ENCODE measurements at regions not wholly inside any gene's neighbourhood (a gene's known extent, or its start where the extent isn't known, plus 50 kb on each side); places are given as distances from the start of the nearest gene placed in this dataset.
A peak's percentile ranks its signal among the peaks of the same experiment; 100 is the strongest.

DNA sequence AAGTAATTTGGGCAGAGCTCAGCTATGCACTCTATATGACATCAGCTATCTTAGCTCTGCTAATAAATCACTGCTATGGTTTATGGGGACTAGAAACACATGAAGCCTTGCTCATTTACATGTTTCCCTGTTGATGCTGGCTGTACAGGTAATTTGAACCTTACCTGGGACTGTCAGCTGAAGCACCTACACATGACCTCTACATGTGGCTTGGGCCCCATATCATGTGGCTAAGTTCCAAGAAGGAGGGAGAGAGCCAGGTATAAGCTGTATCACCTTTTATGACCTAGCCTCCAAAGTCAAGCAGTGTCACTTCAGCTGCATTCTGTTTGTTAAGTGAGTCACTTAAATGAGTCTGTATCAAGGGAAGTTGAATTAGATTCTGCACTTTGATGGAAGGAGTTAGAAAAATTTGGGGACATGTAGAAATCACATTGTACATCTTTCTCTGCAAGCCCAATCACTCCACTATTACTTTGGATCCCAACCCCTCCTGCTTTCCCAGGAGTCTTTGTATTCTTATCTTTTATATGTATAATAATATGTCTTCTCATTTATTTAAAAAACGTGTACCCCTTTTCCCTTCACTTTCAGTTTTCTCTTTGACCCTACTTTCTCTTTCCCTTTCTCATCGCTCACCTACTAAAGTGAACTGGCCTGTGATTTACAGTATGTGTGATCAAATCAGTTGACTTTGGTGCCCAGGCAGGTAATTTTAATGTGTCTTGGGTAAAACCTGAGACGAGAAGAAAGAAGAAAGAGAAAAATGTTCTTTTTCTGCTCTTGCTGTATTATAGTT, 53.4 kb upstream of the PRKACB start:
- no peak for DNase-seq (ENCODE audit: low read depth)

DNA sequence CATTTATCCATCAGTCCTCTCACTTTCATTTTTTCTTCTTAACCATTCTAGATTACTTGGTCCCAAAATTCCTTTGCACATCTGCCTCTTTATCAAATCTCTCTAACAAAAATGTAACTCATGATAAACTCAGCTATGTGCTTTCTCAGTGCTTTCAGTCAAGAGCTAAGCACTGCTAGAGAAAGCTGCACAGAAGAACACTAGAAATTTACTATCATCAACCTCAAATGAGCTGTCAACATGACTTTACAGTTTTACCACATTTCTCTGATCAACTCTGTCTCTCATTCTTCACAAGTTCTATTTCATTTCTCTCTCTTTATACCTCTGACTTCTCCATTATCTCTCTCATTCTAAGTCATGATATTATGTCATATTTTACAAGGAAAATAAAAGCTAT, 54.2 kb upstream of the PRKACB start:
- peak; percentile 29 for DNase-seq (ENCODE audit: low read depth)

DNA sequence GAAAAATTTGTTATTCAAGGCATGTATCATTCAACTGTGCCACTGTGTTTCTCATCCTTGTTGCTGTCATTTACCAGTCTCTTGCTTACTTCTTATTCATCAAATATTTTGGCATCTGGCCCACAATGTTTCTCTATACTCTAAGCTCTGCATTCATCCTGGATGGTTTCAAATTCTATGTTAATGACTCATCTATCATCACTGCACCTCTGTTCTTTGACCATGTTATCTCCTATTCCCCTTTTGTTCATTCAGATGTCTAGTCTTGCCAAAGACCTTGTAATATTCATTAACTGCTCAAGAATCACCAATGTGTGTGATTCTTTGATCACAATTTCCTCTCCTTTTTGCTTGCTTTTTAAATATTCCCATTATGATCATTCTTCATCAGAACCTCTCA, 54.6 kb upstream of the PRKACB start:
- peak; percentile 88 for DNase-seq (ENCODE audit: low read depth)

DNA sequence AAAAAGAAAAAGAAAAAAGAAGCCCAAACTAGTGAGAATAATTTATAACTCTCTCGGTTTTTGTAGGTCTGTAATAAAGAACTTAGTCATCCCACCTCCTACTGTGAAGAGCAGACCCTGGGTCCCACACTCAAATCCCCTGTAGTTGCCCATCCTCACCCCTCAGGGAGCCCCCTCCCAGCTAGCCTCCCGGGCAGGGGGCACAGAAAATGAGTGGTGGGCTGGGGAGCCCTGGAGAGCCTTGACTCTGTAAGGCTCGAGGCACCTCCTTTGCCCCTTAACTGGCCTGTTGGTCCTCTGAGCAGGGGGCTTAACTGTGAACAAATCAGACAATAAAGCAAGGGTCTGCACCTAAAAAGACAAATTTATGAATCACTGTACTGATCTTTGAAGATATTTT, 57.5 kb upstream of the PRKACB start:
- no peak for DNase-seq (ENCODE audit: low read depth)

DNA sequence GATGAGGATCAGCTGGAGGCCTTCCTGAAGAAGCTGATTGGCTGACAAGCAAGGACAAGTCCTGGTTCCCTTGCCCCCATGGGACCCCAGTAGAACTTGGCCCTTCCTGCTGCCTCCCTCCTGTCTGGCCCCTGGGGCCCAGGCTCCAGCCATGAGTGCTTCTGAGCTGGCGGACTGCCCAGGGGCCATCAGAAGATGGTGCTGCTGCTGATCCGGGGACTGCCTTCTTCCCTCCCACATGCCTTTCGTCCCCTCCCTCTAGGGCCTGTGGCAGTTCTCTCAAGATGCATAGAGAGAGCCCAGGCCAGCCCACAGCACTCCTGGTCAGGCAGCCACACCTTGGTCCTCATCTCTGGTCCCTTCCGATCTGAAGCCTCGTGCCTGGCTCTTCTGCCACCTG, 57.9 kb upstream of the PRKACB start:
- DNase-seq (ENCODE audit: low read depth), result no peak

DNA sequence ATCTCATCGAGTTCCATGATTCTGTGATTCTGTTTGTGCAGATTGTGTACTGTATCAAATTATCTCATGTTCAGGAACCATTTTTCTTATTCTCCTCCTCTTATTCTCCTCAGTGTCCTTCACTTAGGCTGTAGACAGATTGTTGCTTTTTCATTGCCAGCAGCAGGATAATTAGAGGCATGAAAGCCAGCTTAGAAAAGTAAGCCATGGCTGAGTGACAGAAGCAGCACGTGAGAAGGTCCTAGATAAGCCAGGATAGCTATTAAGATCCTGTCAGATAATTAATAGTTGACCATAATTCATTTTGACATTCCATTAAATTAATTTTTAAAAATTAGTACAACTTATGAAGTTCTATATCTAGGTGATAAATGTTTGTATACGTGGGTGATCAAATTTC, 60.8 kb upstream of the PRKACB start:
- peak; percentile 27 for DNase-seq (ENCODE audit: low read depth)

DNA sequence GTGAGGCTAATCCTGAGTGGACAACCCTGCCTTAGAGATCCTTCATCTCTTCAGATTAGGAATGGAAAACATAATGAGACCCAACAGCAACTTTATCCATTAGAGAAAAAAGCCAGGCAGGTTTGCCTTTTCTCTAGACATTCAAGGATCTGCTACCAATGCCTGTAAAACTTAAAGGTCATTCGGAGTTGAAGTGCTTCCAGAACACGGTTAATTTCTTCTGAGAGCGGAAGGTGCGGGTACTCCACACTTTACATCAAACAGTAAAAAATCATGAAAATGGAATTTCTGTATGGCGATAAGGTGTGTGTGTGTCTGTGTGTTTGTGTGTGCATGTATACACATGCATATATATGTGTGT, 65.2 kb upstream of the PRKACB start:
- DNase-seq (ENCODE audit: low read depth), result no peak

DNA sequence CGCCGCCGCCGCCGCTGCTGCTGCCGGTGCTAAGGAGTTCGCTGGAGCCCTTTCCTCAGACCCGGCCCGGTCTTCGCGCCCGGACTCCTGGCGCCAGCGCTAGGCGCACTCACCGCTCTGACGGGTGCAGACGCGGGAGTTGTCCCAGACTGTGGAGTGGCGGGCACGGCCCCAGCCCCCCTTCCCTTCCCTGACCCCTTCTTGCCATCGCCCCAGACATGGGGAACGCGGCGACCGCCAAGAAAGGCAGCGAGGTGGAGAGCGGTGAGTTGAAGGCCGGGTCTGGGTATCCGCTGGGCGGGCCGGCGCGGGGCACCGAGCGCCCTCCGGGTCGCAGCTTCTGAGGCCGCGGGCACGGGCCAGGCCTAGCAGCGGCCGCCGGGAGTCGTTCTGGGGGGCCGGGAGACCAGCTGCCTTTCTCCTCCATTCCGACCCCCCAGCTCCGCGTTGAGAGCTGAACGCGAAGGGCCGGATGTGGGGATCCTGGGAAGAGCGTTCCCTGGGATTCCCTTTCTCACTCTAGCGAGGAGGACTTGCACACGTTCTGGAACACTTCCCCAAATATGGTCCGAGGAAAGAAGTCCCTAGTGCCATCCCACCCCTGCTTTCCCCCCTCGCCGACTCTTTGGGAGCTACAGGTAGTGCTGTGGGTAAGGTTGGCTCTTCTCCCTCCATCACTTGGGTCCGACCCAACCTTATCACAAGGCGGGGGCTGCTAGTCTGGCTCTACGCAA, 65.8 kb upstream of the PRKACB start:
- peak; percentile 24 for DNase-seq (ENCODE audit: low read depth)

DNA sequence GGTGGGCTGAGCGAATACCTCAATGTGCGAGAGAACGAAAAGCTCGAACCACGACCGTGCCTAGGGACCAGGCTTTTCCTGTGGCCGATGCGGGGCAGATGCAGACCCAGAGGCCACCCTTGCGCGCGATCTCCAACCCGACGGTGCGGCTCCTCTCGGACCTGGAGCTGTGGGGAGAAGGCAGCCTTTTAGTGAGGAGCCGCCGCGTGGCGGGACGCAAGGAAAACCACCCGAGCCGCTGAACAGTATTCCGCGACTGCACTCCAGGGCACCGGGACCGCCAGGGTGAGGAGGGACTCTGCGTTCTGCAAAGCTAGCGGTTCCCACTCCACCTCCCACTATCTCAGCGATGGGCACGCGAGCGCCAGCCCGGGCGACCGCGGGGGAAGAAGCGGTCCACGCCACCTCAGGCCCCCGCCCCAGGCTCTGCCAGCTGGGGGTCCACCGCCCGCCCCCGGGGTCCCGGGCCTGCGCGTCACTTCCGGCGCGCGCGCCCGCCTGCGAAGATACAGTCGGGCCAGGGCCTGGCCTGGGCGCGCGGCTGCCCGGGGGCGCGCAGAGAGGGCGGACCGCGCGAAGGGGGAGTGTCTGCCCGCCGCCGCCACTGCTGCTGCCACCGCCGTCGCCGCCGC, 66.5 kb upstream of the PRKACB start:
- peak; percentile 67 for DNase-seq (ENCODE audit: low read depth)

DNA sequence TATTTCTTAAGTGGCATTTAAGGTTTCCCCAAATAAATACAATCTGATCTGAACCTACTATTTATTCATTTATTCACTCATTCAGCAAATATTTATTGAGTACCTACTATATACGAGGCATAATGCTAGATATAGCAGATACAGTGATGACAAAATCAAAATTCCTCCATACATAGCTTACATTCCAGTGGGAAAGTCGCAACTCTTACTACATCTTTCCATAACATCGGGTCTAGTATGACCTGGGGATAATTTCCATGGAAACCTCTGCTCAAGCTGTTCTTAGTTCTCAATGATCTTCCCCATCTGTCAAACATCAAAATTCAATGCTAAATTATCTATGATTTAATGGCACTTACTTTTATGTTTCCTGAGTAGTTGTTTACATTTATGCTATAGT, 70.8 kb upstream of the PRKACB start:
- peak; percentile 74 for DNase-seq (ENCODE audit: low read depth)

DNA sequence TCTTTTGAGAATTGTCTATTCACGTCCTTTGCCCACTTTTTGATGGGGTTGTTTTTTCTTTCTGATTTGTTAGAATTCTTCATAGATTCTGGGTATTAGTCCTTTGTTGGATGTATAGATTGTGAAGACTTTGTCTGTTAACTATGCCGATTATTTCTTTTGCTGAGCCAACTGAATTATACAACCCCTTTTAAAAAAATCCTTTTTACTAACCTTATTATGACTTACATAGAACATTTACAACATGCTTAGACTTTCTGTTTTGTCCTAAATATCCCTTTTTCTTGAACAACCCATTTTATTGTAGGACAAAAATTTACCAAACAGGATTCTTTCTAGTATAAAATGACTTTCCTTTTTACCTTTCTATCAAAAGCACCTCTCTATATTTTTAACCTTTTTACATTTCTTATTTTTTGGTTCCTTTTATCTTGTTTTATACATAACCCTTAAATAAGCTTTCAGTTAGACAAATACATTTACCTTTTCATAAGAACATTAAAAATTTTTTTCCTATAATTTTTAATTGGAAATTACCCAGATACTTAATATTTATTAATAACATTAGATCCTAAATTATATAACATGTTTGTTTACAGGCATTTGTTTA, 70.4 kb upstream of the TTLL7 start:
- no peak for DNase-seq (ENCODE audit: low read depth)

DNA sequence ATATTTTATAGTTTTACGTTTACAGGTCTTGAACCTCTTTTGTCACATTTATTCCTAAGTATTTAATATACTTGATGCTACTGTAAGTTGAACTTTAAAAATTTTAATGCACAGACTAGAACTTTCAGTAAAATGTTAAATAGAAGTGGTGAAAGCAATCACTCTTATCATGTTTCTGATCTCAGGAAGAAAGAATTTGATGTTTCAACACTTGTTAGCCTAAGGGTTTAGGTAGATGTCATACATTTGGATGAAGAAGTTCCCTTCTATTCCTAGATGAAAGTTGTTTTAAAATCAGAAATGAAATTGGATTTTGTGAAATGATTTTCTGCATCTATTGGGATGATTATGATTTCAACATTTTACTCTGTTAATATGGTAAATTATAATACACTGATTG, 63.6 kb upstream of the TTLL7 start:
- peak; percentile 34 for DNase-seq (ENCODE audit: low read depth)

DNA sequence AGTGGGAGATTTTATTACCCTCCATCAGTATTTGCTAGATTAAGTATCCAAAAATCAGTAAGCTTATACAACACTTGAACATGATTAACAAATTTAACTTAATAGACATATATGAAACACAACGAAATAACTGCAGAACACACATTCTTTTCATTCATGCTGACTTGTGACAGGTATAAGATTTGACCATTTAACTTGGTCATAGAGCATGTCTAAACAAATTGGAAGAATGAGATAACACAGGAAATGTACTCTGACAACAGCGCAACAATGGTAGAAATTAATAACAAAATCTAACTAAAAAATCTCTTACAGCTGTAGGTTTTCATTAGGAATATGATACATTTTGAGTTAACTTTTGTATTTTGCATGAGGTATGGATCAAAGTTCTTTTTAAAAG, 62.4 kb upstream of the TTLL7 start:
- DNase-seq (ENCODE audit: low read depth), result no peak

DNA sequence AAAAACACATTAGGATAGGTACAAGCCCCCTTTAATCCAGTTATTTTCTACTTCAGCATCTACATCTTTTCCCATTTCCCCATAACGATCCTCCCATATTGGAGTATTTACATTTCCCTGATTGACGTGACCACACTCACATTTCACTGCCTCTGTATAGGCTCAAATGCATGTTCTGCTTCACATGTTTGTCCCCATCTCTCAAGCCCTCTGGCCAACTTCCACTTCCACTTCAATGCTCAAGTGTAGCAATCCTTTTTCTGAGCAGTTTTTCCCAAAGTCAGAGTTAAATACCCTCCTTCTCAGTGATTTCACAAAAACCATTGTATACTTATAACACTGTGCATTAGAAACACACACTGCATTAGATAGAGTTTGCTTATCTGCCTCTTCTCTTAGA, 61.8 kb upstream of the TTLL7 start:
- DNase-seq (ENCODE audit: low read depth), result no peak

DNA sequence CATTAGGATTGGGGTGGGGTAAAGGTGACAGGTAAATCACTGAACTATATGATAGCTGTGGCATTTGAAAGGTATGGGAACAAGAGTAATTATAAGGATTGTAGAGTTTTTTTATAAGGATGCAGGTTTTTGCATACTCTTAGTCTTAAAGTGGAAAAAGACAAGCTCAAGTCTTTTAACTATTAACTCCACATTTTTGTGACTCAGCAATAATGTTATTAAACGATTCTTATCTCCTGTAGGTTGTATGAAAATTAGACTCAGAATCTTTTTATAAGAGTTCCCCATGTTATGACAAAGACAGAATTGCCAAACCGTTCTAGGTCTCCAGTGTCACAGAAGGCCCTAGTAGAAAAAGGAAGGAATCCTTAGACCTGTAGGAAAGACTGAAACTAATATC, 49.9 kb upstream of the TTLL7 start:
- DNase-seq (ENCODE audit: low read depth), result no peak
